A549 (cell line): ENCODE measurements at regions not wholly inside any gene's neighbourhood (a gene's known extent, or its start where the extent isn't known, plus 50 kb on each side); places are given as distances from the start of the nearest gene placed in this dataset.
A peak's percentile ranks its signal among the peaks of the same experiment; 100 is the strongest.

Experiments
- ATAC-seq, 2 experiments: fragments of 200-7000 bp in 1 of 2; fragments of >200 bp in 1 of 2; cut with Nextera tagmentation in 1 of 2; cut with Tn5 transposase in 1 of 2; 3 replicates each; pipeline versions ENCODE4 v1.8.0 to v1.9.1; 2018 to 2020; ENCODE audit warnings: mild to moderate bottlenecking in 1 of 2, moderate library complexity in 1 of 2
- CTCF ChIA-PET: fragments of 300-600 bp; sonication (Branson Sonifier 250); formaldehyde crosslinking; extraction: SDS; loops from one replicate; lab custom pipeline; 2021; ENCODE audit warnings: antibody characterized with exemption, inconsistent platforms; lab: Yijun Ruan, JAX
- POLR2A ChIA-PET: fragments of 350-600 bp; formaldehyde crosslinking; extraction: SDS; loops from one replicate; lab custom pipeline; 2021; ENCODE audit warnings: antibody characterized with exemption, inconsistent platforms; lab: Yijun Ruan, JAX
- DNase-seq, 2 experiments: peaks; one replicate each; pipeline versions ENCODE4 v3.0.0 to v3.0.0-alpha.2; 2011 to 2016; ENCODE audit warnings: low read depth in 1 of 2, low spot score in 1 of 2
- FAIRE-seq: peaks from 2 replicates; lab custom pipeline; 2011; peaks lifted over from hg19 to GRCh38; lab: Jason Lieb, UNC
- H3K27ac ChIP-seq, 2 experiments: fragments of >200 bp; sonication (Bioruptor Twin); formaldehyde crosslinking; 3 replicates each; pipeline ENCODE4 v1.5.1; 2016 to 2017
- H3K4me1 ChIP-seq: fragments of >200 bp; sonication (Bioruptor Twin); formaldehyde crosslinking; 3 replicates; pipeline ENCODE4 v1.6.1; 2016
- H3K4me2 ChIP-seq: fragments of >200 bp; sonication (Bioruptor Twin); formaldehyde crosslinking; 3 replicates; pipeline ENCODE4 v1.6.1; 2016
- H3K4me3 ChIP-seq: fragments of >200 bp; sonication (Bioruptor Twin); formaldehyde crosslinking; 3 replicates; pipeline ENCODE4 v1.5.1; 2016
- H3K9me3 ChIP-seq: fragments of >200 bp; sonication (Bioruptor Twin); formaldehyde crosslinking; 3 replicates; pipeline ENCODE4 v1.6.1; 2016
- BHLHE40 ChIP-seq: IDR thresholded peaks from 2 replicates; pipeline ENCODE4 v1.6.1; 2012; ENCODE audit warnings: low read depth, low read length, inconsistent platforms
- CBX2 ChIP-seq: fragments of 200-600 bp; sonication (generic); IDR thresholded peaks from 2 replicates; pipeline ENCODE4 v1.6.1; 2016; ENCODE audit warnings: low read depth, mild to moderate bottlenecking, borderline replicate concordance
- CBX8 ChIP-seq: fragments of 200-600 bp; sonication (generic); IDR thresholded peaks from 2 replicates; pipeline ENCODE4 v1.6.1; 2016
- CEBPB ChIP-seq, 2 experiments: fragments of >200 bp in 1 of 2; sonication (Bioruptor Twin) in 1 of 2; formaldehyde crosslinking in 1 of 2; IDR thresholded peaks; 2 replicates each; pipeline ENCODE4 v1.6.1; 2012 to 2016
- CHD2 ChIP-seq: fragments of 150-350 bp; IDR thresholded peaks from 2 replicates; pipeline ENCODE4 v1.6.1; 2014; ENCODE audit warnings: low read length; ENCODE audit not compliant: partially characterized antibody
- EHF ChIP-seq: fragments of 250-450 bp; sonication (Bioruptor Pico); IDR thresholded peaks from 2 replicates; pipeline ENCODE4 v1.5.0; 2020; ENCODE audit warnings: mild to moderate bottlenecking
- EP300 ChIP-seq, 2 experiments: fragments of >200 bp; sonication (Bioruptor Twin); formaldehyde crosslinking; IDR thresholded peaks; 2 replicates in 1 of 2; 3 replicates in 1 of 2; pipeline ENCODE4 v1.6.1; 2016 to 2017
- FOSB ChIP-seq: fragments of 250-450 bp; sonication (Bioruptor Pico); IDR thresholded peaks from 2 replicates; pipeline ENCODE4 v1.5.0; 2020; ENCODE audit warnings: mild to moderate bottlenecking, moderate library complexity
- GATA3 ChIP-seq: IDR thresholded peaks from 2 replicates; pipeline ENCODE4 v1.6.1; 2012; ENCODE audit warnings: borderline replicate concordance
- JUN ChIP-seq, 2 experiments: fragments of >200 bp; sonication (Bioruptor Twin); formaldehyde crosslinking; IDR thresholded peaks; 2 replicates in 1 of 2; 3 replicates in 1 of 2; pipeline ENCODE4 v1.6.1; 2016 to 2017
- MYC ChIP-seq: IDR thresholded peaks from 2 replicates; pipeline ENCODE4 v1.6.1; 2012; ENCODE audit warnings: mild to moderate bottlenecking, inconsistent platforms, low read length, improper control_type of control experiment, borderline replicate concordance
- NR3C1 ChIP-seq: fragments of >200 bp; sonication (Bioruptor Twin); formaldehyde crosslinking; IDR thresholded peaks from 3 replicates; pipeline ENCODE4 v1.6.1; 2017
- RARB ChIP-seq: fragments of 250-450 bp; sonication (Bioruptor Pico); IDR thresholded peaks from 2 replicates; pipeline ENCODE4 v1.8.0; 2021; ENCODE audit warnings: mild to moderate bottlenecking, moderate library complexity
- RFX5 ChIP-seq: fragments of 450-650 bp; IDR thresholded peaks from 2 replicates; pipeline ENCODE4 v1.7.1; 2014; ENCODE audit warnings: antibody characterized with exemption, mild to moderate bottlenecking, moderate library complexity
- SMC3 ChIP-seq: fragments of >200 bp; sonication (Bioruptor Twin); formaldehyde crosslinking; IDR thresholded peaks from 3 replicates; pipeline ENCODE4 v1.6.1; 2018; ENCODE audit warnings: inconsistent platforms
- ZC3H11A ChIP-seq: fragments of 450-650 bp; IDR thresholded peaks from 2 replicates; pipeline ENCODE4 v1.6.1; 2014; ENCODE audit warnings: antibody characterized with exemption, mild to moderate bottlenecking
- ZNF302 ChIP-seq: fragments of 250-450 bp; sonication (Bioruptor Pico); IDR thresholded peaks from 2 replicates; pipeline ENCODE4 v1.9.0; 2021; ENCODE audit warnings: inconsistent platforms, mild to moderate bottlenecking, moderate library complexity
- WGBS: methylation state at CpG from one replicate; pipeline ENCODE4 v1.1.6; 2017; ENCODE audit errors: missing lambda C conversion rate; 5-methylcytosine and 5-hydroxymethylcytosine counted together
- TF ChIP-seq, protein P1 (sequence below): IDR thresholded peaks from 2 replicates; pipeline ENCODE4 v1.6.1; 2012
- TF ChIP-seq, protein P2 (sequence below): fragments of 250-450 bp; sonication (Bioruptor Pico); IDR thresholded peaks from 2 replicates; pipeline ENCODE4 v1.5.0; 2020; ENCODE audit warnings: low read depth, mild to moderate bottlenecking, moderate library complexity
- TF ChIP-seq, protein P3 (sequence below): fragments of 200-600 bp; sonication (generic); IDR thresholded peaks from 2 replicates; pipeline ENCODE4 v1.6.1; 2016; ENCODE audit warnings: antibody characterized with exemption, mild to moderate bottlenecking, moderate library complexity
- TF ChIP-seq, protein P4 (sequence below): IDR thresholded peaks from 2 replicates; pipeline ENCODE4 v1.6.1; 2012
- TF ChIP-seq, protein P5 (sequence below): fragments of >200 bp; sonication (Bioruptor Twin); formaldehyde crosslinking; IDR thresholded peaks from 3 replicates; pipeline ENCODE4 v1.5.1; 2016

DNA sequence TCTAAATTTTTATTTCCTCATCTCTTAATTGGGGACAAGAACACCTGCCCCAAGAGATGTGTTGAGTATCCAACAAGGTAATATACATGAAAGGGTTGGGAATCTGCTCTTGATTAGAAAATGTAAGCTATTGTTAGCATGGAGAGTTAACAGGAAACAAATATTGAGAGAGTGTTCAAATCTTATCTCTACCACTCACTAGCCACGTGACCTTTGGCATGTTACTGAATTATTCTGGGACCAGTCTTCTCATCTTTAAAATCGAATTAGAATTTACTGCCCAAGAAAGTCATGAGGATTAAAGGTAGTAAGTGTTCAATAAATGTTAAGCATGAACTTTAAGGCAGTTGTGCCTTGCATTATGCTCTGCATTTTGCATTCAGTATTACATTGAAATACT is 184.7 kb downstream of the MID1IP1 start:
- Histone ChIP-seq H3K4me3 (no peak overlapping the region), H3K27ac (no peak overlapping the region), H3K9me3 (no peaks in the 10 kb centered on the region), H3K4me1 (no peaks in the 10 kb centered on the region), H3K4me2 (no peak overlapping the region)
- WGBS = 23% methylated on average over 2 of the region's 2 CpGs
- peak; percentile 56 for FAIRE-seq
- ChIA-PET CTCF (no interaction called here), POLR2A (no interaction called here)
- TF ChIP-seq, protein P1, sequence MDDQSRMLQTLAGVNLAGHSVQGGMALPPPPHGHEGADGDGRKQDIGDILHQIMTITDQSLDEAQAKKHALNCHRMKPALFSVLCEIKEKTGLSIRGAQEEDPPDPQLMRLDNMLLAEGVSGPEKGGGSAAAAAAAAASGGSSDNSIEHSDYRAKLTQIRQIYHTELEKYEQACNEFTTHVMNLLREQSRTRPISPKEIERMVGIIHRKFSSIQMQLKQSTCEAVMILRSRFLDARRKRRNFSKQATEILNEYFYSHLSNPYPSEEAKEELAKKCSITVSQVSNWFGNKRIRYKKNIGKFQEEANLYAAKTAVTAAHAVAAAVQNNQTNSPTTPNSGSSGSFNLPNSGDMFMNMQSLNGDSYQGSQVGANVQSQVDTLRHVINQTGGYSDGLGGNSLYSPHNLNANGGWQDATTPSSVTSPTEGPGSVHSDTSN = no peak
- TF ChIP-seq CHD2 = no peak
- TF ChIP-seq, protein P2, sequence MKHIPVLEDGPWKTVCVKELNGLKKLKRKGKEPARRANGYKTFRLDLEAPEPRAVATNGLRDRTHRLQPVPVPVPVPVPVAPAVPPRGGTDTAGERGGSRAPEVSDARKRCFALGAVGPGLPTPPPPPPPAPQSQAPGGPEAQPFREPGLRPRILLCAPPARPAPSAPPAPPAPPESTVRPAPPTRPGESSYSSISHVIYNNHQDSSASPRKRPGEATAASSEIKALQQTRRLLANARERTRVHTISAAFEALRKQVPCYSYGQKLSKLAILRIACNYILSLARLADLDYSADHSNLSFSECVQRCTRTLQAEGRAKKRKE = no peak
- TF ChIP-seq FOSB = no peak
- no peak for TF ChIP-seq CBX8
- TF ChIP-seq, protein P3, sequence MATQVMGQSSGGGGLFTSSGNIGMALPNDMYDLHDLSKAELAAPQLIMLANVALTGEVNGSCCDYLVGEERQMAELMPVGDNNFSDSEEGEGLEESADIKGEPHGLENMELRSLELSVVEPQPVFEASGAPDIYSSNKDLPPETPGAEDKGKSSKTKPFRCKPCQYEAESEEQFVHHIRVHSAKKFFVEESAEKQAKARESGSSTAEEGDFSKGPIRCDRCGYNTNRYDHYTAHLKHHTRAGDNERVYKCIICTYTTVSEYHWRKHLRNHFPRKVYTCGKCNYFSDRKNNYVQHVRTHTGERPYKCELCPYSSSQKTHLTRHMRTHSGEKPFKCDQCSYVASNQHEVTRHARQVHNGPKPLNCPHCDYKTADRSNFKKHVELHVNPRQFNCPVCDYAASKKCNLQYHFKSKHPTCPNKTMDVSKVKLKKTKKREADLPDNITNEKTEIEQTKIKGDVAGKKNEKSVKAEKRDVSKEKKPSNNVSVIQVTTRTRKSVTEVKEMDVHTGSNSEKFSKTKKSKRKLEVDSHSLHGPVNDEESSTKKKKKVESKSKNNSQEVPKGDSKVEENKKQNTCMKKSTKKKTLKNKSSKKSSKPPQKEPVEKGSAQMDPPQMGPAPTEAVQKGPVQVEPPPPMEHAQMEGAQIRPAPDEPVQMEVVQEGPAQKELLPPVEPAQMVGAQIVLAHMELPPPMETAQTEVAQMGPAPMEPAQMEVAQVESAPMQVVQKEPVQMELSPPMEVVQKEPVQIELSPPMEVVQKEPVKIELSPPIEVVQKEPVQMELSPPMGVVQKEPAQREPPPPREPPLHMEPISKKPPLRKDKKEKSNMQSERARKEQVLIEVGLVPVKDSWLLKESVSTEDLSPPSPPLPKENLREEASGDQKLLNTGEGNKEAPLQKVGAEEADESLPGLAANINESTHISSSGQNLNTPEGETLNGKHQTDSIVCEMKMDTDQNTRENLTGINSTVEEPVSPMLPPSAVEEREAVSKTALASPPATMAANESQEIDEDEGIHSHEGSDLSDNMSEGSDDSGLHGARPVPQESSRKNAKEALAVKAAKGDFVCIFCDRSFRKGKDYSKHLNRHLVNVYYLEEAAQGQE = no peak
- TF ChIP-seq EHF (CRISPR knock-in tag) = no peak
- no peak for ATAC-seq
- no peak for DNase-seq

DNA sequence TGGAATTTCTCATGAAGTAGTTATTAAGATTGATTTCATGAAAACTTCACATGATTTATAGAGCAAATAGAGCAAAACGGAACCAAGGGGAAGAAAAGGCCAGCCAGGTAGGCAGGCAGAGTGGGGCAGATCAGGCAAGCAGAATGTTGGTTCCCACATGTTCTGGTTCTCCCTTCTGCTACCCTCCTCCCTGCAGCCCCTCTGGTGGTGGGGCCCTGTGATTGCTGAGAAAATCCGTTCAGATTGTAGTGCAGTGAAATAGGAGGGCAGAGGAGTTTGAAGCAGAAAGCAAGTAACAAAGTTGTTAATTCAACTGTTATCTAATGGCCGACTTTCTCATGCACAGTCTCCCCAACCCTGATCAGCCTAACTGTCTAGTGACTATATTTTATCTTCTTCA is 185.3 kb downstream of the MID1IP1 start:
- H3K4me1 ChIP-seq = no peaks in the 10 kb centered on the region
- ATAC-seq (no peak), DNase-seq (no peak), FAIRE-seq (no peak)
- ChIA-PET CTCF (interaction anchor here (2.4 kb wide), 1 partner anchor 219 kb away, joined by 9 read pairs; no protein-coding TSS in a partner anchor), POLR2A (no interaction called here)
- 59% methylated on average over 3 of the region's 3 CpGs for WGBS
- no peak overlapping the region for H3K4me2 ChIP-seq
- H3K4me3 ChIP-seq = no peak overlapping the region
- H3K27ac ChIP-seq = no peak overlapping the region
- H3K9me3 ChIP-seq = no peaks in the 10 kb centered on the region
- TF ChIP-seq, protein P4, sequence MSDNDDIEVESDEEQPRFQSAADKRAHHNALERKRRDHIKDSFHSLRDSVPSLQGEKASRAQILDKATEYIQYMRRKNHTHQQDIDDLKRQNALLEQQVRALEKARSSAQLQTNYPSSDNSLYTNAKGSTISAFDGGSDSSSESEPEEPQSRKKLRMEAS = no peak
- TF ChIP-seq EP300 (IDR thresholded peaks at IDR 0.05) (no peak), SMC3 (no peak), FOSB (no peak), ZC3H11A (no peak), RARB (CRISPR knock-in tag) (no peak), NR3C1 (no peak)

DNA sequence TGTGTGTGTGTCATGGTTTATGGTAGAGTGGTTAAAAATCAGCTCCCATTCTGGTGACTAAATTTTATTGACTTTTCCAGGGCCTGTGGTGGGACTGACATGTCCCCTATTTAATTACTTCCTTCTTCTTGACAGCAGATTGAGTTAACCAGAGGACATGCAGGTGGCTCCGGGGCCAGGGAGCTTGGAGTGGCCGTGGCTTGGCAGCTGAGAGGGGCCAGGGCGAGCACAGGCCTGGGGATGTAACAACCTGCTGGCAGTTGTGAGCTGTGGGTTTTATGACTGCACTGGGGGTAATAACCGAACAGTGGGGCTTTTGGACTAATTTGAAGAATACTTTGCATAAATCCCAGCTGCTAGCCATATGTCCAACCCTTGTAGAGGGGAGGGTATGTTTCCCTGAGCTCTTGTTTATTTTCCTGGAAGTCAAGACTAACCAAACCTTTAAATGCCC is 186.0 kb downstream of the MID1IP1 start:
- Histone ChIP-seq H3K4me2 (no peak overlapping the region), H3K4me3 (no peak overlapping the region), H3K27ac (no peak overlapping the region), H3K4me1 (no peaks in the 10 kb centered on the region), H3K9me3 (no peaks in the 10 kb centered on the region)
- ChIA-PET POLR2A (no interaction called here), CTCF (interaction anchor here (0.6 to 2.4 kb wide), 2 partner anchors 146 to 219 kb away, joined by 3 to 9 read pairs; no protein-coding TSS in a partner anchor)
- ATAC-seq = no peak
- WGBS = 44% methylated on average over 4 of the region's 4 CpGs
- FAIRE-seq = no peak
- DNase-seq = no peak
- TF ChIP-seq, protein P2 = no peak
- no peak for TF ChIP-seq ZNF302 (CRISPR knock-in tag)
- no peak for TF ChIP-seq RFX5
- TF ChIP-seq, protein P3 = no peak
- TF ChIP-seq CBX2 = no peak
- no peak for TF ChIP-seq JUN (IDR thresholded peaks at IDR 0.05)
- TF ChIP-seq, protein P5, sequence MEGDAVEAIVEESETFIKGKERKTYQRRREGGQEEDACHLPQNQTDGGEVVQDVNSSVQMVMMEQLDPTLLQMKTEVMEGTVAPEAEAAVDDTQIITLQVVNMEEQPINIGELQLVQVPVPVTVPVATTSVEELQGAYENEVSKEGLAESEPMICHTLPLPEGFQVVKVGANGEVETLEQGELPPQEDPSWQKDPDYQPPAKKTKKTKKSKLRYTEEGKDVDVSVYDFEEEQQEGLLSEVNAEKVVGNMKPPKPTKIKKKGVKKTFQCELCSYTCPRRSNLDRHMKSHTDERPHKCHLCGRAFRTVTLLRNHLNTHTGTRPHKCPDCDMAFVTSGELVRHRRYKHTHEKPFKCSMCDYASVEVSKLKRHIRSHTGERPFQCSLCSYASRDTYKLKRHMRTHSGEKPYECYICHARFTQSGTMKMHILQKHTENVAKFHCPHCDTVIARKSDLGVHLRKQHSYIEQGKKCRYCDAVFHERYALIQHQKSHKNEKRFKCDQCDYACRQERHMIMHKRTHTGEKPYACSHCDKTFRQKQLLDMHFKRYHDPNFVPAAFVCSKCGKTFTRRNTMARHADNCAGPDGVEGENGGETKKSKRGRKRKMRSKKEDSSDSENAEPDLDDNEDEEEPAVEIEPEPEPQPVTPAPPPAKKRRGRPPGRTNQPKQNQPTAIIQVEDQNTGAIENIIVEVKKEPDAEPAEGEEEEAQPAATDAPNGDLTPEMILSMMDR = no peak
- no peak for TF ChIP-seq BHLHE40
- no peak for TF ChIP-seq CEBPB (IDR thresholded peaks at IDR 0.05)
- TF ChIP-seq, protein P4 = no peak
- no peak for TF ChIP-seq MYC
- no peak for TF ChIP-seq GATA3
